Gastroesophageal sphincter (tissue), 3 donors: ENCODE measurements at regions not wholly inside any gene's neighbourhood (a gene's known extent, or its start where the extent isn't known, plus 50 kb on each side); places are given as distances from the start of the nearest gene placed in this dataset.

Experiments used
- CTCF ChIP-seq, 4 experiments: fragments of 200-600 bp in 2 of 4; fragments of 450-650 bp in 2 of 4; sonication (generic) in 1 of 4; IDR thresholded peaks; one replicate each; pipeline ENCODE4 v1.5.1; 2017 to 2019; ENCODE audit warnings: antibody characterized with exemption in 4 of 4, mild to moderate bottlenecking in 2 of 4, moderate library complexity in 2 of 4
- EP300 ChIP-seq: sonication (generic); formaldehyde crosslinking; IDR thresholded peaks from one replicate; pipeline ENCODE4 v1.6.1; 2017; ENCODE audit warnings: antibody characterized with exemption, mild to moderate bottlenecking
- POLR2A ChIP-seq, 2 donors: fragments of 450-650 bp; IDR thresholded peaks; one replicate each; pipeline ENCODE4 v1.6.1; 2017; ENCODE audit warnings: antibody characterized with exemption in 2 of 2, mild to moderate bottlenecking in 2 of 2, moderate library complexity in 1 of 2
- POLR2AphosphoS5 ChIP-seq: sonication (generic); formaldehyde crosslinking; IDR thresholded peaks from one replicate; pipeline ENCODE4 v1.6.1; 2017; ENCODE audit warnings: antibody characterized with exemption

- no peak for TF ChIP-seq CTCF (IDR thresholded peaks at IDR 0.05)
- no peak for TF ChIP-seq POLR2A (IDR thresholded peaks at IDR 0.05)
- TF ChIP-seq EP300 = no peak
- TF ChIP-seq POLR2AphosphoS5 = no peak
Measured at GRCh38 chr4:148866666-148867065, 424.5 kb upstream of the NR3C2 start.
